HG02981 (cell line): ENCODE measurements at regions not wholly inside any gene's neighbourhood (a gene's known extent, or its start where the extent isn't known, plus 50 kb on each side); places are given as distances from the start of the nearest gene placed in this dataset.

Experiments used
- ATAC-seq: cut with Tn5 transposase; IDR thresholded peaks from one replicate; pipeline ENCODE4 v1.9.1; 2021; ENCODE audit warnings: mild to moderate bottlenecking, moderate library complexity; ENCODE audit not compliant: unreplicated experiment

DNA sequence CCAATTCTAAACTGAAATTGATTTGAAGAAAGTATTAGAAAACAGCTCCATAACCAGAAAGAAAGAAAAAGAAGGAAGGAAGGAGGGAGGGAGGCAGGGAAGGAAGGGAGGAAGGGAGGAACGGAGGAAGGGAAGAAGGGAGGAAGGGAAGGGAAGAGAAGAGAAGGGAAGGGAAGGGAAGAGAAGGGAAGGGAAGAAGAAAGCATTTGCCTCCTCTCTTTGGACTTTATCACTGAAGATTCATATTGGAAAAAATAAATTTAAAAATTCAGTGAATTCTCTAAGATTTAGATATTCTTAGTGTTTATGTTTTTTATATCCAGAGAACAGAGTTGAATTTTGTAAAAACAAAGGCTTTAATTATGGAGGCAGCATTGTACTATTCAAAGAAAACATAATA lies 68.5 kb upstream of the NXT1 start:
- ATAC-seq: no peak

DNA sequence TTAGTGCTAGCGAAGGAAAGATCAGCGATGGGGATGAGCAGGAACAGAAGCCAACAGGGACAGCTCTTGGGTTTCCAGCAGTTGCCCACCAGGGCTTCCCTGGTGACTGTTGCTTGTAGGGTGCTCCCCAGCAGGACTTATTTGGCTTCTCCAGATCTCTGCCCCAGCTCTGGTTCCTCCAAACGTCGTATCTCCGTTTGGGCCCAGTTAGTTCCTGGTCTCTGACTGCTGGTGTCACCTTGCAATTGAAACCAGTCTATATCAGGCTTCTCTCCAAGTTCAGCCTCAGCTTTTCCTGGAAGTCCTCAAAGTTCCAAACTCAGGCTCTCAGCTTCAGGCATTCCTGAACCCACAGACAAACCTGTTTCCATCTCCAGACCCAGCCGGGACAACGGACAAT lies 70.8 kb upstream of the NXT1 start:
- no peak for ATAC-seq

DNA sequence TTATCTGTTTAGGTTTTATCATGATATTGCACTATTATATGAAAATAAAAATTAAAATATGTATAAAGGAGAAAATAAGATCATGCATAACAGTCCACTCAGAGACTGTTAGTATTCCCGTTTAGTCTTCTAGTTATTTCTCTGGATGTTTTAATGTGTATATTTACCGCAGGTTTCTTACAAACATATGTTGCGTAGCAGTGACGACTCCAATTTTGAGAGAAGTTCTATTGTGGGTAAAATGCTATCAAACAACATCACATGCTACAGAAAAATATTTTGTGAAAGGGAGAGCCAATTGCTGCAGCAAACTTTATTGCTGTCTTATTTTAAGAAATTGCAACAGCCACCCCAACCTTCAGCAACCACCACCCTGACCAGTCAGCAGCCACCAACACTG lies 72.4 kb upstream of the NXT1 start:
- ATAC-seq: no peak

DNA sequence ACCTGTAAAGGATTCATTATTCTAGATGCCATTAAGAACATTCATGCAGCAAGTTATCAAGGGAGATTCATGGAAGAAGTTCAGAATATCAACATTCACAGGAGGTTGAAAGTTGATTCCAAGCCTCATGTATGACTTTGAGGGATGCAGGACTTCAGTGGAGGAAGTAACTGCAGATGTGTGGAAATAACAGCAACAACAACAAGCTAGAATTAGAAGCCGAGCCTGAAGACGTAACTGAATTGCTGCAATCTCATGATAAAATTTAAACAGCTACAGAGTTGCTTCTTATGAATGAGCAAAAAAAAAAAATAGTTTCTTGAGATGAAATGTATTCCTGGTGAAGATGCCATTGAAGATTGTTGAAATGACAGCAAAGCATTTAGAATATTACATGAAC lies 73.3 kb upstream of the NXT1 start:
- ATAC-seq: no peak

DNA sequence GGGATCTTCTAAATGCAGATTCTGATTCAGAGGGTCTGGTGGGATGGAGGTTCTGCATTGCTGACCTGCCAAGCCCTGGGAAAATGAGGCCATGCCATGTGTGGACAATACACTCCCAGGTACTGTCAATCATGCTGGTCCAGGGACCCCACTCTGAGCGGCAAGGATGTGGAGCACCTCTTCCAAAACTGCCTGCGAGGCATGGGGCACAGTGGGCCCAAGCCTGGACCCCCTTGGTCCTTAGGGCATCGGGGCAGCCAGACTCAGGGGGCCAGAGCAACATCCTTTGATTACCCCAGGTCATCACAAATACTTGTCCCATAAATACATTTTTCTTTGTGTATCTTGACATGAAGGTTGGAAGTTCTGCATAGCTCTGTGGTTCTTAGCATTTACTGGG lies 76.8 kb upstream of the NXT1 start:
- ATAC-seq: no peak

DNA sequence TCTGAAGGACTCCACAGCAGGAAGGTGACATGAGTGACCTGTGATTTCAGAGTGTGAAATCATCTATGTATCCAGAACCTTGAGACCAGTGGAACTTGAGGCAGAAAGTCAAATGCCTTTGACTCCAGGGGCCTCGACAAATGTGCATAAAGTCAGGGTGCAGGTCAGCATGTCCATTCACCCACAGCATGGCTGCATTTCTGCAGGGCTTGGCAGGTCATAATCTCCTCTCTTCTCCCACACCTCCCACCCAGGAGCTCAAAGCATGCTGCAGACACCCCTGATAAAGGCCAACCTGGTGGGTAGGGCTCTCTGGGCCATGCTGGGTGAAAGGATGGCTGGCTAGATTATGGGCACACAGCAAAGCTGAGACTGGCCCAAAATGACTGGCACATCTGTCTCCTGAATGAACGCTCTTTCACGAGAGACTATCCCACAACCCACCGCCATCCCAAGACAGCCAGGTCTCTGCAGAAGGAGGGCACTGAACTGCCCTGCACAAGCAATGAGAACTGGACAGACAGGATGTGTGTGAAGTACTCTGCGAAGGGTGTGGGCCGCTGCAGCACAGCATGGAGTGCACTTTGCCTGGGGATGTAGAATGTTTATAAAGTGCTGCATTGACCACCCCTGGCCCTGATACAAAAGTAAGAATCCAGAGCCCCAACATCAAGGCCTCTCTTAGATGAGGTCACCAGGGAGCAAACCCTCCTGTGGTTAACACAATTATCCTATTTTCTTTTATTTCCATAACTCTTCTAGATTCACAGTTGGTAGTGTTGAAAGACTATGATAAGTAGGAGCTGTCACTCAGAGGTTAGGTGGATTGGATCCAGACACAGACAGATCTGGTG lies 78.2 kb upstream of the NXT1 start:
- no peak for ATAC-seq

DNA sequence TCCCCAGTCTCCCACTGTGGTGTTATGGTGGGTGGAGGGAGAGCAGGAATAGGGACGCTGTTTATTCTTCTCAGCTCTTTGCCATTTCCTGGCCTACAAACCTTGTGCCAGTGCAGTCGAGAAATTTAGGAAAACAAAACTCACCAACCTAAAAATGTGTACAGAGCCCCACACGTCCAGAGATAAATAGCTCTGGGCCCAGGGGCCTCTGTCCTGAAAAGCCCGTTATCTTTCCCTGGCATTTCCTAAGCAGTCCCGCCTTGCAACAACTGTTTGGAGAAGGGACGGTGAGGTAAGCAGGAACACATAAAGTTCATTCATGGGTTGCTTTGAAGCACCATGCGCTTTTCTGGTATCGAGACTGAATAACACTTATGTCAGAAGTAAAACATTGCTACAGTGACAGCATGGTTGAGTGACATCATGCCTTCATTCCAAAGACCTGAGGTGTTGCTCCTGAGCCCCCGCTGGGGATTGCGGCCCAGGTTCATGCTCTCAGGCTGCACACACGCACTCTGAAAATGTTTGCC lies 80.1 kb upstream of the NXT1 start:
- ATAC-seq: no peak

DNA sequence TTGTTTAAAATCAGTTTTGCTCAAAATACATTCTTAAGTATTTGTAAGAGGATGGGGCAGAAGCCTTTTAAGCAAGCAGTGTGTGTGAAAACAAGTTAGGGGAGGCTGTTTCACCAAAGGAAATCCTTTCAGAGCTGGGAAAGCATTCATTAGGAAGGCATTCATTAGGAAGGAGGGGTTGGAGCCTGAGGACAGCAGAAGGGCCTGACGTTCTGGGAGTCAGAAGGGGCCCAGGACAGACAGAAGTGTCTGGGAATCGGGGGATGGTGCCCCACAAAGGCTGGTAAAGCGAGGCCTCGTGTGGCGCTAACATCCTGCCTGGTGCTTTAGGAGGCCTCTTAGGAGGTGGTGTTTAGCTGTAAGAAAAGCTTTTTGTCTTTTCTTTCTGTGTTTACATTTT lies 80.6 kb upstream of the NXT1 start:
- ATAC-seq: no peak

DNA sequence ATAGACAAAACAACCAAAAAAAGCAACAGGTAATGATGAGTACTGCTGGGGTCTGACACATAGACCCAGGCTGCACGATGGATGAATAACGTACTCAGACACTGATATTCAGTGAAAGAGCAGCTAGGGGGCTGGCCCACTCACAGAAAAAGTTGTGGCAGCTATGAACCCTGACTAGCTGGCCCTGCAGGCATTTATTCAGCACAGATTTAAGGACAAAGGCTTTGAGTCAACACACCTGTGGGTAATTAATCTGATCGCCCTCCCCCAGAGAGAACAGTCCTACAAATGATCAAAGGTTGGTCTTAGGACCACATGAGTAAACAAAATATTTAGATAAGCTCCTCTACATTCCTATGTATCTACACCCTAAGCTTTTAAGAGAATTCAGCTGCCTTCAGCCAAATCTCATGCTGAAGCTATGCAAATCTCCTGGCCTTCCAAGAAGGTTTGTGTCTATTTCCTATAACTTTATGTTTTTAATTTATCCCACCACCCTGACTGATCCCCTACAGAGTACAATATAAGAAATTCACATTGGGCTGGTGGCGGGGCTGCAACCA lies 81.7 kb upstream of the NXT1 start:
- no peak for ATAC-seq

DNA sequence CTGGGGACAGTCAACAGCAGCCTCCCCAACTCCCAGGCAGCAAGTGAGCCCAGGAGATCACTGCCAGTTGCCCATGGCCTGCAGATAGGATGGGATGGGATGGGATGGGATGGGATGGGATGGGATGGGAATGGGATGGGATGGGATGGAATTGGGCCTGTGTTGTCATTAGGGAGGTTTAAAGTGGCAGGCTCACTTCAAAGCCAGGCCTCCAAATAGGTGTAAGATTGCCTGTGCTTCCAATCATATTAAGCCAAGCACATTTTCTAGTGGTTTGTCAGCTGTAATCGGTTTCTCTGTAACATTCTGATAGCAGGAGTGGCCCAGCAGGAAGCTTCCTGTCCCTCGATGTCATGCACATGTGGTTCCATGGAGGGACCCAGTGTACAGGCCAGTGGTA lies 82.7 kb upstream of the NXT1 start:
- no peak for ATAC-seq

DNA sequence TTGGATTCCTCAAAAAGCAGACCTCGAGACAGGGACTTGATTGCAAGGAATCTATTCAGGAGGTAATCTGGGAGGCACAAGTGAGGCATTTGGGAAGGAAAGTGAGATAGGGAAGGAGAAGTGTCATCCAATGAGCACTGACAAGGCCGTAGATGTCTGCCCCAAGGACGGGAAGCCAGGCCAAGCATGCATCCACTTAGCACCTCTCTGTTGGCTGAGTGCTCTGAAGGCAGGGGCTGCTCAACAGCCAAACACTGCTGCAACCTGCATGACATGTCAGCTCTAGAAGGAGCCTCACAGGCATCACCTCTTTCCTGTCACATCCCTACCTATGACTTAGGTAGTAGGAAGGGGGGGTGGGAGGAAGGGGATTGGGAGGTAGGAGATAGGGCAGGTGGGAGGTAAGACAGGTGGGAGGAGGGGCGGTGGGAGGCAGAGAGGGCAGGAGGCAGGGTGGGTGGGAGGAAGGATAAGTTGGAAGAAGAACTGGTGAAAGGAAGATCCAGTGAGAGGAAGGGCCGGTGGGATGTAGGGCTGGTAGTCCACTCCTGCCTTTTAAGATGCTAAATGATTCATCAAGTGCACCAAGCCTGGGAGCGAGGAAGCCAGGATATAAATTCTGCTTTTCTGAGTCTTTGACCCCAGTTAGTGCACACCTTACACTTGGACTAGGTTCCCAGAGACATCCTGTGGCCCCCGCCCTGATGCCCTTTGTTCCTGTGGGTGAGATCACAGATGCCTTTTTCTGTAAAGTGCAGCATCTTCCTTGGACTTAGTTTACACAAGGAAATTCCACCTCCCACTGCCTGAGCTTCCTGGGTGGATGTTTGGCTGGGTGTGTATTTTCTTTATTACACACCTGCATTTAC lies 83.8 kb upstream of the NXT1 start:
- no peak for ATAC-seq

DNA sequence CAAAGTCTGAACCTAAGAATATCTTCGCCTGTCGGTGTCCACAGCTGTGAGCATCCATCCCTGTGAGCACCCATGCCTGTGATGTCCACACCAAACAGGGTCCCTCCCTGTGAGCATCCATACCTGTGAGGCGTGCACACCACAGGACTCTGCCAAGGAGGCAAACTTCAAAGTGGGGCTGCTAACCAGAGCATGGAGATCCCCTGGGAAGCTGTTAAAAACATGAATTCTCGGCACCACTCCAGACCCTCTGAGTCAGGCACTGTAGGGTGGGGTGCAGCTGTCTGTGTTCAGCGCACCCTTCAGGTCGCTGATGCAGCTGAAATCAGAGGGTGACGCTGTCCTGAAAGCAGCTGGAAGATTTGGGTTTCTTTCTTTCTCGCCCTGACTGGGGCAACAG lies 85.4 kb upstream of the NXT1 start:
- no peak for ATAC-seq

DNA sequence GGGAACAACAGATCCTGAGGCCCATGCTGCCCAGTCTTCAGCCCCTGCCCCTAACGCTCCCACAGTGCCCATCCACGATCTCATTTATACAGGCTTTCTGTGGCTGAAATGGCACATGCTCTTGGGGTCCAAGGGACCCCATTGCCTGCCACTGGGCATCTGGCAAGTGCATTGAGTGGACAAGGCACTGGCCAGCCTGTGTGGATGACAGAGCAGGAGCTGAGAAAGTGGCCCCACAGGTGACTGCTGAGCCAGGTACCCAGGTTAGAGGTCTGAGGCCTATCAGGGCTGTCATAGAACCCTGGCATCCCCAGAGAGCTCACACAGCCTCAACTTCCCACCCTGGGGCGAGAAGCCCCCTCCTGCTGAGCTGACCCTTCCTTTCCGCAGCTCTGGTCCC lies 86.0 kb upstream of the NXT1 start:
- ATAC-seq: no peak

DNA sequence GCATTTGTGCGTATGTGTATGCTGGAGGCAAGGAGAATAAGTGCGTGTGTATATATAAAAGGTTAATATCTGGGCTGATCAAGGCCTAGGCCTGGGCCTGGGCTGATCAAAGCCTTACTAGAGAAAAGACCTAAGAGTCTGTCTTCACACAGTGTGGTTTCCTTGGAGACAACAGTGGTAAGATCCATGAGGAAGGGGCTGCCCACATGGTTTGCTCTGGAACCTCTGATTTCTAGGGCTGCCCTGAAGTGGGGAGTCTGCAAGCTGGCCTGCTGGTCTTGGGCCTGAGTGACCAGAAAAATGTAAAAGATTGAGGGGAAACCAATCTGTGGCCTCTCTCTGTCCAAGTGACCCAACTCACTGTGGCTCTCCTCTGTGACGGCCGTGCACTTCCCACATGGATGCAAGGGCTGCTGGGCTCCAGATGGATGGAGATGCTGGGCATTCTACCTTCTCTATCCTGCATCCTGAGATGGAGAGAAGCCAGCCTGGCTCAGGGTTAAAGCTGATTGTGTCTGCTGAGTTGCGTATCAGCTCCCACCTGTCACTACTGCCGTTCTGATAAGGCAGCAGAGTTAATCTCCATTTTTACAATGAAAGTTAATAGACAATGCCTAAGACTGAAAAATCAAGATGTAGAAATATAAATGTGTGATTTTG lies 90.3 kb upstream of the NXT1 start:
- no peak for ATAC-seq

DNA sequence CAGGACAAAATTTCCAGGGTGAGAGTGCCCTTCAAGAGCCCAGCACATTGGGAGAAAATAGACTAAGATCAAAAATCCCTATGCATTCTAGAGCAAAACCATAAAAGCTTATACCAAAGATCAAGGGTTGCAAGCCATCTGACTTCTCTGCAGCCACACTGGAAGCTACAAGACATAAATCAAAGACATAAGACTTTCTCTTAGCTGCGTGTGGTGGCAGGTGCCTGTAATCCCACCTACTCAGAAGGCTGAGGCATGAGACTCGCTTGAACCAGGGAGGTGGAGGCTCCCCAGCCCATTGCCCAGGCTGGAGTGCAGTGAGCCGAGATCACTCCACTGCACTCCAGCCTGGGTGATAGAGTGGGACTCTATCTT lies 91.9 kb upstream of the NXT1 start:
- no peak for ATAC-seq

DNA sequence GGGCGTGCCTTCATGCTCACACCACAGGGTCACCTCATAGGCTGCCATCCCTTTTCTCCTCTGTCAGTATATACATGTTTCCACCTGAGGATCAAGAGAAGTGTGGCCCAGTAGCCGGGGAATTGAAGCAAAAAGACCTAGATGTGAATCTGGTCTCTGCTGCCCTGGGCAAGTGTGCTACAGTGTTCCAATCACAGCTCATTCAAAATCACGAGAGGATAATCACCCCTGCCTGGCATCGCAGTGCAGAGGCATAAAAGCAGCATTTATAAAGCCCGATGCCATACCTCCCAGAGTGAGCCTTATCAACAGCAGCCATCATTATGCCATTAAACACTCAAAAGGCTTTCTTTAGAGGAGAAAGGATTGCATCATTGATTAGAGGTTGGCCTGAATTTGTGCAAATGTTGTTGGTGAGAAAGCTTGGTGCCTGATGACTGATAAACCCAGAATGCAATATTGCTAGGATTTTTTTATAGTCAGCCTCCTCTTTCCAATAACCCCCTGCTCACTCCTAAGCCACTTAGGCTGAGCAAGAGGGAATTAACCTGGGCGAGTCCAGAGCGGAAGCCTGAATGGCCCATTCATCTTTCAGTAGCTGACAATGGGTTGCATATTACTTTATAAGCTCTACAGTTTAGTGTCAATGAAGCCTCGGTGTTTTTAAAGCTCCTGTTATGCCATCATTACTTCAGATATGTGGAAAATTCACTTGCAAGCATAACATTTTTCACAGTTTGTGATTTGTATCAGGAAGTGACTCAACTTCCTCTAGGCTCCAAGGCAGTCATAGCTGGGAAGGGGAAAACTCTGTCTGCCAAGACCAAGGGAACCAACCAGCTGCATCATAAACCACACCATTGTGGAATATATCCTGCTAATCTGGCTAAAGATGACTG lies 92.5 kb upstream of the NXT1 start:
- no peak for ATAC-seq

DNA sequence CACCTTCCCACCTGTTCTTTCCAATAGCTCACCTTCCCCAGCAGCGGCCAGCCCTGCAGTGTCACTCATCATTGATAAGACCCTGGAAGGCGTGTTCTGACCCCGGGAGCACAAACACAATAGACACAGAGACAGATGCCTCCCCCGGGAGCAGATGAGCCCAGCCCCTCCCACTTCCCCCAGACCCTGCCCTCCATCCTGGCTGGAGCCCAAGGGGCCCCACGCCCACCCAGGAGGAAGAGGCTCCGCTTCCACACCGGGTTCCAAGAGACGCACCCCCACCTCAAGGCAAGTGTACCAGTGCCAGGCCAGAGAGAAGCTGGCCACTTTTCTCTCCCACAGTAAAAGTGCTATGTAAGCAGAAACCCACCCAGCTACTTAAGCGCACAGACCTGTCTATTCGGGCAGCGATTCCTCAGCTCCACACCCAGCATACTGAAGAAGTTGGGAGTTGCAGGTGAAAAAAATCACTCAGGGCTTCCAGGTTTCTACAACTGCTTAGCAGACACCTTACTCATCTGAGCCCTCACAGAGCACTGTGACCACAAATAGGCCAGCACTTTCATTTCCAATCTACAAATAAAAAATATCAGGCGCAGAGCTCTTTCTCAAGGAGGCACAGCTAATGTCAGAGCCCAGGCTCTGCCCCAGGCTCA lies 93.4 kb upstream of the NXT1 start:
- ATAC-seq: no peak

DNA sequence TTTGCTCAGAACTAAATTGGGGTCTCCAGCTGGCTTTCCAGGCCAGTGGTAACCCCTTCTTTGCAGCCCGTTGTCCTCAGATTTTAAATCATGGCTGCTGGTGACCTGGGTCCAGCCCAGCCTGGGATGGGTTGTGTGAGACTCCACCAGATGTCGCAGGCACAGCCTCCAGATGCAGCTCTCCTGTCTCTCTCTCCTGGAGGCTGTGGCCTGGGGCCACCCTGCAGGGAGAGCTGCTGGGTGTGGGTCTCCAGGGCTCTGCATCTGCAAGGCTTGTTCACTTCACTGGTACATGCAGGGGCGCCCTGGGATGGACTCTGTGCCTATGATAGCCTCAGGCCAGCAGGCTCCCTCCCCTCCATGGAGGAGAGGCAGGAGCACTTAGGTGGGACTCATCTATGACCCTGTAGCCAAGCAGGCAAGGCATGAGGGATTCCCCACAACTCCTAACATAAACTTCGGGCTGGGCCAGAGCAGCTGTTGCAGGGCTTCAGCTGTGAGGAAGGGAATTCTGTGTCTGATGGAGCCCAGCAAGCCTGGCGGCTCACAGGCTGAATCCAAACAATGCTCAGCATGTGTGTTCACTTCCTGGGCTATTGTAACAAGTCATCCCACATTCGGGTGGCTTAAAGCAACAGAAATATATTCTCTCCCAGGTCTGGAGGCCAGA lies 94.7 kb upstream of the NXT1 start:
- ATAC-seq: no peak

DNA sequence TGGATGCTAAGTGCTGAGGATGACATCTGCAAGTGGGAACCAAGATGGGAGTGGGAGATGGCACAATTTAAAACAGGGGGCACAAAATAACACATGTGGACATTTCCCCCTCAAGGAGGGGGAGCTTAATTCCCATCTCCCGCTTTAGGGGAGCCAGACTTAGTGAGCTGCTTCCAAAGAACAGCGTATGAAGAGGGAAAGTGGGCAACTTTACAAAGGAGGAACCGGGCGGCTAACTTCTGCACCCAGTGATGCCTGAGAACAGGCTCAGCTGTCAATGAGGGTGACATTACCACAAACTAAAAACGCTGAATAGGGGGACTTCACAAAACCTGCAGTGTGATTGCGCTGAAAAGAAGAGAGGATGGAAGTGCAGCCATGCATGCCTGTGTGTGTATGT lies 95.5 kb upstream of the NXT1 start:
- no peak for ATAC-seq
